Esophagus muscularis mucosa (tissue), 3 donors: ENCODE measurements at regions not wholly inside any gene's neighbourhood (a gene's known extent, or its start where the extent isn't known, plus 50 kb on each side); places are given as distances from the start of the nearest gene placed in this dataset.

Experiments
- POLR2A ChIP-seq: fragments of 450-650 bp; IDR thresholded peaks from one replicate; pipeline ENCODE4 v1.6.1; 2017; ENCODE audit warnings: antibody characterized with exemption, moderate library complexity, mild to moderate bottlenecking, low read depth
- POLR2AphosphoS5 ChIP-seq, 2 donors: sonication (generic); formaldehyde crosslinking; IDR thresholded peaks; one replicate each; pipeline ENCODE4 v1.6.1; 2017; ENCODE audit warnings: antibody characterized with exemption in 2 of 2
- TF ChIP-seq, protein P1 (sequence below), 3 experiments: fragments of 200-600 bp in 2 of 3; fragments of 450-650 bp in 1 of 3; sonication (generic) in 2 of 3; IDR thresholded peaks; one replicate each; pipeline ENCODE4 v1.5.1; 2017 to 2019; ENCODE audit warnings: antibody characterized with exemption in 3 of 3, mild to moderate bottlenecking in 2 of 3, moderate library complexity in 1 of 3

DNA sequence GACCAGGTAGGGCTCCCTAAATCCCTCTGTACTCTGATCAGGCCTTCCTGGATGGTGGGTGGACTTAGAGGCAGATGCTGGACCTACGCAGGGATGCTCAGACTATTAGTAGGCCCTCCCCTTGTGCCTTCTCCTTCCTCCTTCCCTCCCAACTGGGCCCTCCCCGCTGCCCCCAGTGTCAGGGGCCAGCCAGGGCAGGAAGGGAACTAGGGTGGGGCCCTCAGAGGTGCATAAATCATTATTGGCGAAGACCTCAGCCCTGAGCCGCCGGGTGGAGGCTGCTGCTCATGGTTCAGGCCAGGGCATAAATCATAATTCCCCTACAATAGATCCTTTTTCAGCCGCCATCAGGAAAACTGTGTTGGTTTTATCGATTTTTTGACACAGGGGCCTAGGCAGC lies 81.4 kb downstream of the MRM1 start:
- TF ChIP-seq, protein P1, sequence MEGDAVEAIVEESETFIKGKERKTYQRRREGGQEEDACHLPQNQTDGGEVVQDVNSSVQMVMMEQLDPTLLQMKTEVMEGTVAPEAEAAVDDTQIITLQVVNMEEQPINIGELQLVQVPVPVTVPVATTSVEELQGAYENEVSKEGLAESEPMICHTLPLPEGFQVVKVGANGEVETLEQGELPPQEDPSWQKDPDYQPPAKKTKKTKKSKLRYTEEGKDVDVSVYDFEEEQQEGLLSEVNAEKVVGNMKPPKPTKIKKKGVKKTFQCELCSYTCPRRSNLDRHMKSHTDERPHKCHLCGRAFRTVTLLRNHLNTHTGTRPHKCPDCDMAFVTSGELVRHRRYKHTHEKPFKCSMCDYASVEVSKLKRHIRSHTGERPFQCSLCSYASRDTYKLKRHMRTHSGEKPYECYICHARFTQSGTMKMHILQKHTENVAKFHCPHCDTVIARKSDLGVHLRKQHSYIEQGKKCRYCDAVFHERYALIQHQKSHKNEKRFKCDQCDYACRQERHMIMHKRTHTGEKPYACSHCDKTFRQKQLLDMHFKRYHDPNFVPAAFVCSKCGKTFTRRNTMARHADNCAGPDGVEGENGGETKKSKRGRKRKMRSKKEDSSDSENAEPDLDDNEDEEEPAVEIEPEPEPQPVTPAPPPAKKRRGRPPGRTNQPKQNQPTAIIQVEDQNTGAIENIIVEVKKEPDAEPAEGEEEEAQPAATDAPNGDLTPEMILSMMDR (IDR thresholded peaks at IDR 0.05), result no peak
- TF ChIP-seq POLR2A (no peak), POLR2AphosphoS5 (IDR thresholded peaks at IDR 0.05) (no peak)
